ENCODE measurements at regions not wholly inside any gene's neighbourhood (a gene's known extent, or its start where the extent isn't known, plus 50 kb on each side); places are given as distances from the start of the nearest gene placed in this dataset.

GRCh38 chr4:181536811-181537434 lies 706.3 kb upstream of the TENM3 start:
- Histone ChIP-seq H3K36me3 (no peaks in the 10 kb centered on the region), H3K27ac (no peak overlapping the region), H3K9me3 (no peaks in the 10 kb centered on the region), H3K4me3 (no peak overlapping the region), H3K27me3 (no peaks in the 10 kb centered on the region), H3K4me1 (no peaks in the 10 kb centered on the region)
- WGBS, 4 donors: 70 to 75% (median 74%) methylated on average over 5 of the region's 5 CpGs
- intact Hi-C loops (cut with DNase I): no loop called here
- ATAC-seq: no peak
- TF ChIP-seq CTCF (IDR thresholded peaks at IDR 0.05) (no peak), POLR2A (IDR thresholded peaks at IDR 0.05) (no peak)
- no peak for DNase-seq

- WGBS, 4 donors: 71 to 81% (median 80%) methylated on average over 3 of the region's 3 CpGs
These were observed 704.8 kb upstream of the TENM3 start for GRCh38 chr4:181538431-181538830.

GRCh38 chr4:181541396-181541795 lies 701.8 kb upstream of the TENM3 start:
- intact Hi-C loops (cut with DNase I): no loop called here
- Histone ChIP-seq H3K9me3 (no peaks in the 10 kb centered on the region), H3K27me3 (no peaks in the 10 kb centered on the region), H3K36me3 (no peaks in the 10 kb centered on the region), H3K4me1 (no peaks in the 10 kb centered on the region), H3K27ac (no peak overlapping the region), H3K4me3 (no peak overlapping the region)
- peak in 1 of 4 donors; percentile 20 for ATAC-seq
- WGBS, 4 donors: 71 to 84% (median 76%) methylated on average over 2 of the region's 2 CpGs
- no peak for TF ChIP-seq CTCF (IDR thresholded peaks at IDR 0.05)
- TF ChIP-seq POLR2A (IDR thresholded peaks at IDR 0.05): no peak
- no peak for DNase-seq

More at GRCh38 chr4:181538431-181538830, 704.8 kb upstream of the TENM3 start:
- Histone ChIP-seq H3K4me3 (no peak overlapping the region), H3K9me3 (no peaks in the 10 kb centered on the region), H3K36me3 (no peaks in the 10 kb centered on the region), H3K27me3 (no peaks in the 10 kb centered on the region), H3K27ac (no peak overlapping the region), H3K4me1 (no peaks in the 10 kb centered on the region)
- DNase-seq (no peak), ATAC-seq (no peak)
- TF ChIP-seq POLR2A (IDR thresholded peaks at IDR 0.05): no peak
- intact Hi-C loops (cut with DNase I): no loop called here

- no peaks in the 10 kb centered on the region for H3K4me1 ChIP-seq
- DNase-seq: no peak
- peak in 1 of 4 donors; percentile 36 for ATAC-seq
- H3K27ac ChIP-seq: no peak overlapping the region
- H3K9me3 ChIP-seq: no peaks in the 10 kb centered on the region
- intact Hi-C loops (cut with DNase I): no loop called here
- H3K4me3 ChIP-seq: no peak overlapping the region
- TF ChIP-seq POLR2A (IDR thresholded peaks at IDR 0.05) (no peak), CTCF (IDR thresholded peaks at IDR 0.05) (no peak)
- H3K36me3 ChIP-seq: no peaks in the 10 kb centered on the region
- H3K27me3 ChIP-seq: no peaks in the 10 kb centered on the region
- whole genome bisulfite sequencing, 4 donors: 47 to 72% (median 62%) methylated on average over 9 of the region's 9 CpGs
These were observed 694.2 kb upstream of the TENM3 start for GRCh38 chr4:181548873-181549575.

Measured in heart left ventricle (tissue), 16 donors.